ENCODE measurements at regions not wholly inside any gene's neighbourhood (a gene's known extent, or its start where the extent isn't known, plus 50 kb on each side); places are given as distances from the start of the nearest gene placed in this dataset.

- H3K27ac ChIP-seq, result no peak overlapping the region
Measured at GRCh38 chr12:86675197-86675596, 419.0 kb upstream of the MGAT4C start.

GRCh38 chr12:86670986-86671385 lies 414.8 kb upstream of the MGAT4C start:
- H3K27ac ChIP-seq, result no peak overlapping the region
- no peak for TF ChIP-seq CTCF (conservative IDR thresholded peaks at IDR 0.05)

More at GRCh38 chr12:86675197-86675596, 419.0 kb upstream of the MGAT4C start:
- no peak for TF ChIP-seq CTCF (conservative IDR thresholded peaks at IDR 0.05)

- no peak overlapping the region for H3K27ac ChIP-seq
Measured at GRCh38 chr12:86669010-86669409, 412.8 kb upstream of the MGAT4C start.

GRCh38 chr12:86666316-86666715 lies 410.1 kb upstream of the MGAT4C start:
- H3K27ac ChIP-seq, result no peak overlapping the region
- no peak for TF ChIP-seq CTCF (conservative IDR thresholded peaks at IDR 0.05)

More at GRCh38 chr12:86669010-86669409, 412.8 kb upstream of the MGAT4C start:
- no peak for TF ChIP-seq CTCF (conservative IDR thresholded peaks at IDR 0.05)

- no peak overlapping the region for H3K27ac ChIP-seq
- no peak for TF ChIP-seq CTCF (conservative IDR thresholded peaks at IDR 0.05)
Measured at GRCh38 chr12:86663716-86664115, 407.5 kb upstream of the MGAT4C start.

GRCh38 chr12:86663173-86663572 lies 407.0 kb upstream of the MGAT4C start:
- TF ChIP-seq CTCF (conservative IDR thresholded peaks at IDR 0.05), result no peak
- no peak overlapping the region for H3K27ac ChIP-seq

- TF ChIP-seq CTCF (conservative IDR thresholded peaks at IDR 0.05), result no peak
Measured at GRCh38 chr12:86662464-86662863, 406.3 kb upstream of the MGAT4C start.

More at GRCh38 chr12:86662464-86662863, 406.3 kb upstream of the MGAT4C start:
- no peak overlapping the region for H3K27ac ChIP-seq
